H1 (cell line): ENCODE measurements at regions not wholly inside any gene's neighbourhood (a gene's known extent, or its start where the extent isn't known, plus 50 kb on each side); places are given as distances from the start of the nearest gene placed in this dataset.

Experiments used
- CTCF ChIA-PET: fragments of 300-600 bp; sonication (Branson Sonifier 250); formaldehyde crosslinking; loops from one replicate; lab custom pipeline; 2021; ENCODE audit not compliant: partially characterized antibody; lab: Charles Lee
- POLR2A ChIA-PET: fragments of 300-600 bp; sonication (Branson Sonifier 250); formaldehyde crosslinking; loops from one replicate; lab custom pipeline; 2021; ENCODE audit warnings: inconsistent platforms; ENCODE audit not compliant: partially characterized antibody; lab: Charles Lee
- DNase-seq, 2 experiments: peaks; one replicate each; pipeline versions ENCODE4 v3.0.0 to v3.0.0-alpha.2; 2010 to 2022; ENCODE audit warnings: low spot score in 2 of 2, low read depth in 1 of 2, mixed read lengths in 1 of 2
- FAIRE-seq: peaks from 2 replicates; lab custom pipeline; 2011; peaks lifted over from hg19 to GRCh38; lab: Jason Lieb, UNC
- H2AFZ ChIP-seq: 2 replicates; pipeline ENCODE4 v1.8.1; 2012; ENCODE audit warnings: low read length, inconsistent platforms
- H2AK5ac ChIP-seq: 2 replicates; pipeline ENCODE4 v1.6.1; 2013; ENCODE audit warnings: low read depth, low read length
- H2BK120ac ChIP-seq: replicated peaks from 2 replicates; pipeline ENCODE3; 2013; ENCODE audit warnings: low read depth, low read length, inconsistent platforms
- H2BK12ac ChIP-seq: 2 replicates; pipeline ENCODE4 v1.6.1; 2013; ENCODE audit warnings: low read depth, low read length
- H2BK15ac ChIP-seq: 2 replicates; pipeline ENCODE4 v1.6.1; 2013; ENCODE audit warnings: low read length
- H2BK20ac ChIP-seq: 2 replicates; pipeline ENCODE4 v1.6.1; 2013; ENCODE audit warnings: low read length
- H2BK5ac ChIP-seq: 2 replicates; pipeline ENCODE4 v1.6.1; 2013; ENCODE audit warnings: low read depth, low read length
- H3K14ac ChIP-seq: 2 replicates; pipeline ENCODE4 v1.6.1; 2013; ENCODE audit warnings: inconsistent platforms; ENCODE audit not compliant: insufficient read length
- H3K18ac ChIP-seq: 2 replicates; pipeline ENCODE4 v1.6.1; 2013; ENCODE audit warnings: low read length; ENCODE audit errors: extremely low read depth
- H3K23ac ChIP-seq: 2 replicates; pipeline ENCODE4 v1.6.1; 2013; ENCODE audit warnings: inconsistent platforms; ENCODE audit not compliant: insufficient read length
- H3K23me2 ChIP-seq: 2 replicates; pipeline ENCODE4 v1.6.1; 2013; ENCODE audit warnings: low read depth, low read length
- H3K27ac ChIP-seq: 2 replicates; pipeline ENCODE4 v1.6.1; 2011; ENCODE audit warnings: low read depth, low read length, inconsistent platforms
- H3K27me3 ChIP-seq, 4 experiments: replicated peaks in 1 of 4; 1 replicate in 1 of 4; 2 replicates in 3 of 4; pipeline versions ENCODE4 v1.6.1 to v1.8.1; 2011 to 2013; ENCODE audit warnings: low read length in 3 of 4, mild to moderate bottlenecking in 3 of 4, inconsistent platforms in 2 of 4, mixed read lengths in 2 of 4, moderate library complexity in 1 of 4; ENCODE audit not compliant: control insufficient read depth in 3 of 4, insufficient read depth in 3 of 4; ENCODE audit errors: extremely low read depth in 1 of 4
- H3K36me3 ChIP-seq, 4 experiments: 2 replicates each; pipeline versions ENCODE4 v1.6.1 to v1.8.1; 2011 to 2013; ENCODE audit warnings: mild to moderate bottlenecking in 4 of 4, low read length in 3 of 4, moderate library complexity in 2 of 4, control low read depth in 1 of 4, inconsistent platforms in 1 of 4; ENCODE audit not compliant: insufficient read depth in 4 of 4, control insufficient read depth in 2 of 4
- H3K4ac ChIP-seq: replicated peaks from 2 replicates; pipeline ENCODE3; 2013; ENCODE audit warnings: low read length, low read depth, mixed read lengths, inconsistent platforms; ENCODE audit not compliant: insufficient read length
- H3K4me1 ChIP-seq, 4 experiments: replicated peaks in 1 of 4; 1 replicate in 1 of 4; 2 replicates in 3 of 4; pipeline versions ENCODE4 v1.6.1 to v1.8.1; 2011 to 2013; ENCODE audit warnings: low read length in 3 of 4, inconsistent platforms in 2 of 4, mixed read lengths in 1 of 4; ENCODE audit not compliant: insufficient read depth in 4 of 4, control insufficient read depth in 3 of 4
- H3K4me2 ChIP-seq, 2 experiments: 2 replicates each; pipeline versions ENCODE4 v1.6.1 to v1.8.1; 2011 to 2013; ENCODE audit warnings: low read depth in 2 of 2, low read length in 2 of 2, control low read depth in 1 of 2, inconsistent platforms in 1 of 2, mild to moderate bottlenecking in 1 of 2; ENCODE audit not compliant: insufficient read depth in 1 of 2
- H3K4me3 ChIP-seq, 4 experiments: fragments of 200-600, 300-600 bp in 1 of 4; sonication (generic), shearing (Covaris generic), sonication (Bioruptor Twin) in 1 of 4; 2 replicates each; pipeline versions ENCODE4 v1.5.1 to v1.8.1; 2011 to 2016; ENCODE audit warnings: low read length in 4 of 4, low read depth in 3 of 4, control low read depth in 2 of 4, inconsistent platforms in 2 of 4, mild to moderate bottlenecking in 2 of 4, mixed read lengths in 1 of 4, moderate library complexity in 1 of 4; ENCODE audit not compliant: insufficient read depth in 2 of 4; ENCODE audit errors: extremely low read depth in 1 of 4
- H3K56ac ChIP-seq: replicated peaks from 2 replicates; pipeline ENCODE3; 2013; ENCODE audit warnings: low read depth, mild to moderate bottlenecking, mixed read lengths, low read length, inconsistent platforms; ENCODE audit not compliant: insufficient read length
- H3K79me1 ChIP-seq: 2 replicates; pipeline ENCODE4 v1.6.1; 2013; ENCODE audit warnings: low read depth, low read length, control low read depth
- H3K79me2 ChIP-seq, 2 experiments: 2 replicates each; pipeline versions ENCODE4 v1.6.1 to v1.8.1; 2012 to 2013; ENCODE audit warnings: low read length in 2 of 2, mild to moderate bottlenecking in 2 of 2, inconsistent platforms in 1 of 2; ENCODE audit not compliant: insufficient read depth in 2 of 2, control insufficient read depth in 1 of 2
- H3K9ac ChIP-seq, 4 experiments: replicated peaks in 1 of 4; 1 replicate in 1 of 4; 2 replicates in 3 of 4; pipeline versions ENCODE4 v1.6.1 to v1.8.1; 2011 to 2013; ENCODE audit warnings: low read depth in 3 of 4, low read length in 3 of 4, control low read depth in 2 of 4, mild to moderate bottlenecking in 2 of 4, moderate library complexity in 2 of 4, inconsistent platforms in 1 of 4; ENCODE audit errors: extremely low read depth in 1 of 4
- H3K9me3 ChIP-seq, 2 experiments: 2 replicates each; pipeline versions ENCODE4 v1.6.1 to v1.8.1; 2012 to 2013; ENCODE audit warnings: mild to moderate bottlenecking in 2 of 2, moderate library complexity in 2 of 2, control low read depth in 1 of 2, inconsistent platforms in 1 of 2, low read depth in 1 of 2, low read length in 1 of 2, mixed read lengths in 1 of 2; ENCODE audit not compliant: insufficient read depth in 2 of 2
- H4K20me1 ChIP-seq, 2 experiments: replicated peaks in 1 of 2; 2 replicates each; pipeline versions ENCODE3 to v1.8.1; 2011 to 2013; ENCODE audit warnings: inconsistent platforms in 2 of 2, low read length in 2 of 2, mild to moderate bottlenecking in 1 of 2; ENCODE audit not compliant: insufficient read depth in 2 of 2, control insufficient read depth in 1 of 2
- H4K5ac ChIP-seq: 2 replicates; pipeline ENCODE4 v1.6.1; 2013; ENCODE audit warnings: low read length, low read depth, mixed read lengths, inconsistent platforms; ENCODE audit not compliant: insufficient read length
- H4K8ac ChIP-seq: 2 replicates; pipeline ENCODE4 v1.8.0; 2013; ENCODE audit warnings: mild to moderate bottlenecking, moderate library complexity, low read length, inconsistent platforms; ENCODE audit not compliant: insufficient read depth; ENCODE audit errors: extremely low read depth
- H4K91ac ChIP-seq: replicated peaks from 2 replicates; pipeline ENCODE3; 2013; ENCODE audit warnings: low read length, mixed read lengths, inconsistent platforms; ENCODE audit not compliant: insufficient read length
- BRCA1 ChIP-seq: IDR thresholded peaks from 2 replicates; pipeline ENCODE4 v1.6.1; 2012; ENCODE audit warnings: low read depth, low read length, improper control_type of control experiment
- KDM4A ChIP-seq: IDR thresholded peaks from one replicate; pipeline ENCODE4 v1.7.1; 2012; ENCODE audit warnings: low read depth, mild to moderate bottlenecking, moderate library complexity, low read length, inconsistent platforms; ENCODE audit not compliant: severe bottlenecking
- POLR2AphosphoS5 ChIP-seq: IDR thresholded peaks from 2 replicates; pipeline ENCODE4 v1.6.1; 2011; ENCODE audit warnings: low read depth, low read length
- WGBS, 2 experiments: shearing (Covaris generic) in 1 of 2; methylation state at CpG; one replicate each; pipeline versions ENCODE4 v1.1.6 to v1.1.7; 2013 to 2015; ENCODE audit warnings: low lambda C conversion rate in 2 of 2, mixed read lengths in 2 of 2, inconsistent platforms in 1 of 2, low coverage in 1 of 2, missing lambda C conversion rate in 1 of 2; ENCODE audit not compliant: insufficient replicate concordance in 2 of 2, insufficient coverage in 1 of 2, insufficient read length in 1 of 2; ENCODE audit errors: extremely low coverage in 1 of 2, missing lambda C conversion rate in 1 of 2; 5-methylcytosine and 5-hydroxymethylcytosine counted together
- TF ChIP-seq, protein P1 (sequence below): IDR thresholded peaks from 2 replicates; pipeline ENCODE4 v1.6.1; 2011; ENCODE audit warnings: low read length, improper control_type of control experiment

DNA sequence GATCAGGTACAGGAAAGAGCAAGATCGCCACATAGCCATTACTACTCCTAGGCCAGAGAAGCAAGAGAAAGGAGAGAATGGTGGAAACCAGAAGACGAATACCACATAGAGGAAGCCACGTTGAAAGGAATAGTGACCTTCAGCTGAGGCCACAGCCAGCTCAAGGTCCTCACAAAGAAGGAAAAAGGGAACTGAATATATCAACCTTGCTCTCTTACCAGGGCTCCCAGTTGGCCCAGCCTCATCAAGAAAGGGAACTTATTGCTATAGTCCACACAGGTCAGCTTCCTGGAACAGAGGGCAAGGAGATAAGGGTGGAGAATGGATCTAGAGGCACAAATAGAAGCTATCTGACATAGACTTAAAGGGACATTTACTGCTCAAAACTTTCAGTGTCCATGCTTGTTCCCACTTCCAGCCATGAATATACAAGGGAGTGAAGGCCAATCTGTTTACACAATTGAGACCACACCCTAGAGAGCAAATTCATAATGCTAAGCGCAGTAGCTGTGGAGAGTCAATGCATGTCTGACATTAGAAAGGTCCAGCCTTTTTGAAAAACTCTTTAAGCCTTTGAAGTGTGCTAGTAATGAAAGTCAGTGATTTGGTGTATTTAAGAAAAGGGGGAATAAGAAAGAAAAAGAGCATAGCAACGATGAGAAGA lies 120.7 kb upstream of the ZC3H11B start:
- no peaks in the 10 kb centered on the region for H3K36me3 ChIP-seq
- H3K18ac ChIP-seq, result no peak overlapping the region
- ChIA-PET POLR2A (no interaction called here), CTCF (no interaction called here)
- H2BK12ac ChIP-seq, result no peak overlapping the region
- H3K4ac ChIP-seq, result no peak overlapping the region
- H2BK20ac ChIP-seq, result no peak overlapping the region
- H3K4me2 ChIP-seq, result no peak overlapping the region
- H3K23ac ChIP-seq, result no peak overlapping the region
- no peaks in the 10 kb centered on the region for H3K23me2 ChIP-seq
- no peaks in the 10 kb centered on the region for H4K20me1 ChIP-seq
- H2BK15ac ChIP-seq, result no peak overlapping the region
- no peak overlapping the region for H3K56ac ChIP-seq
- no peaks in the 10 kb centered on the region for H3K4me1 ChIP-seq
- no peak overlapping the region for H3K9ac ChIP-seq
- H2BK120ac ChIP-seq, result no peak overlapping the region
- FAIRE-seq, result no peak
- no peak overlapping the region for H4K91ac ChIP-seq
- 73 to 100% methylated on average over 1 to 5 of the region's 5 CpGs for WGBS, 2 experiments
- H3K14ac ChIP-seq, result no peak overlapping the region
- H4K8ac ChIP-seq, result no peak overlapping the region
- H3K27me3 ChIP-seq, result peaks cover 0 to 1% (median 0%) of the 10 kb centered on the region in 4 experiments; a peak in 1 of 7 replicates
- H4K5ac ChIP-seq, result no peak overlapping the region
- no peaks in the 10 kb centered on the region for H3K9me3 ChIP-seq
- H2BK5ac ChIP-seq, result no peak overlapping the region
- no peaks in the 10 kb centered on the region for H3K79me1 ChIP-seq
- no peak overlapping the region for H3K27ac ChIP-seq
- H3K4me3 ChIP-seq, result no peak overlapping the region
- H3K79me2 ChIP-seq, result no peaks in the 10 kb centered on the region
- no peak for DNase-seq
- H2AFZ ChIP-seq, result no peak overlapping the region
- H2AK5ac ChIP-seq, result no peak overlapping the region
- TF ChIP-seq KDM4A (no peak), BRCA1 (no peak), POLR2AphosphoS5 (no peak)
- TF ChIP-seq, protein P1, sequence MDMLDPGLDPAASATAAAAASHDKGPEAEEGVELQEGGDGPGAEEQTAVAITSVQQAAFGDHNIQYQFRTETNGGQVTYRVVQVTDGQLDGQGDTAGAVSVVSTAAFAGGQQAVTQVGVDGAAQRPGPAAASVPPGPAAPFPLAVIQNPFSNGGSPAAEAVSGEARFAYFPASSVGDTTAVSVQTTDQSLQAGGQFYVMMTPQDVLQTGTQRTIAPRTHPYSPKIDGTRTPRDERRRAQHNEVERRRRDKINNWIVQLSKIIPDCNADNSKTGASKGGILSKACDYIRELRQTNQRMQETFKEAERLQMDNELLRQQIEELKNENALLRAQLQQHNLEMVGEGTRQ, result no peak
